Upper lobe of left lung (tissue), 4 donors: ENCODE measurements at regions not wholly inside any gene's neighbourhood (a gene's known extent, or its start where the extent isn't known, plus 50 kb on each side); places are given as distances from the start of the nearest gene placed in this dataset.

Experiments used
- EP300 ChIP-seq, 4 donors: sonication (generic); formaldehyde crosslinking; IDR thresholded peaks; one replicate each; pipeline ENCODE4 v1.5.1; 2017; ENCODE audit warnings: antibody characterized with exemption in 4 of 4, control low read depth in 2 of 4
- POLR2A ChIP-seq, 4 donors: fragments of 450-650 bp; IDR thresholded peaks; one replicate each; pipeline ENCODE4 v1.5.1; 2016 to 2017; ENCODE audit warnings: antibody characterized with exemption in 4 of 4, mild to moderate bottlenecking in 2 of 4
- POLR2AphosphoS5 ChIP-seq, 2 donors: sonication (generic); formaldehyde crosslinking; IDR thresholded peaks; one replicate each; pipeline ENCODE4 v1.5.1; 2017; ENCODE audit warnings: antibody characterized with exemption in 2 of 2
- TF ChIP-seq, protein P1 (sequence below), 6 experiments: fragments of 450-650 bp in 4 of 6; fragments of 200-600 bp in 2 of 6; sonication (generic) in 2 of 6; IDR thresholded peaks; one replicate each; pipeline ENCODE4 v1.5.1; 2016 to 2019; ENCODE audit warnings: antibody characterized with exemption in 6 of 6

DNA sequence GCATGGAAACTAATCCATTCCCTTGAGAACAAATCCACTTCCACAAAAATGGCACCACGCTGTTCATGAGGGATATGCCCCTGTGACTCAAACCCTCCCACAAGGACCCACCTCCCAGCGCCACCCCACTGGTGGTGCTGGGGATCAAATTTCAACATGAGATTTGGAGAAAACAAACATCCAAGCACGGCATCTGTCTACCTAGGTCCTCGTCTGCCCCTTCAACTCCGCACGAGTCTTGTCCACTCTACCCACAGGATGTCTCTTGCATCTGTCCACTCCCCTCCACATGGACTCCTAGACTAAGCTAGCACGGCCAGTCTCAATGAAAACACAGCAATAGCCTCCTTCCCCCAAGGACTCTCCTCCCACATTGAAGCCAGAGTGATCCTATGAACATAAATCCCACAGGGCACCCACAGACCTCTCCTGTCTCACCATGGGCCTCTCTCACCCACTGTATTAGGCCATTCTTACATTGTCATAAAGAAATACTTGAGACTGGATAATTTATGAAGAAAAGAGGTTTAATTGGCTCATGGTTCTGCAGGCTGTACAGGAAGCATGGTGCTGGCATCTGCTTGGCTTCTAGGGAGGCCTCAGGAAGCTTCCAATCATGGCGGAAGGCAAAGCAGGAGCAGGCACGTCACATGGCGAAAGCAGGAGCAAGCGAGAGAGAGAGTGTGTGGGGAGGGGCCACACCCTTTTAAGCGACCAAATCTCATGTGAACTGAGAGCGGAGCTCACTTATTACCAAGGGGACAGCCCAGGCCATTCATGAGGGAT is 101.4 kb downstream of the TOMM20 start:
- TF ChIP-seq EP300 (IDR thresholded peaks at IDR 0.05): no peak
- TF ChIP-seq, protein P1, sequence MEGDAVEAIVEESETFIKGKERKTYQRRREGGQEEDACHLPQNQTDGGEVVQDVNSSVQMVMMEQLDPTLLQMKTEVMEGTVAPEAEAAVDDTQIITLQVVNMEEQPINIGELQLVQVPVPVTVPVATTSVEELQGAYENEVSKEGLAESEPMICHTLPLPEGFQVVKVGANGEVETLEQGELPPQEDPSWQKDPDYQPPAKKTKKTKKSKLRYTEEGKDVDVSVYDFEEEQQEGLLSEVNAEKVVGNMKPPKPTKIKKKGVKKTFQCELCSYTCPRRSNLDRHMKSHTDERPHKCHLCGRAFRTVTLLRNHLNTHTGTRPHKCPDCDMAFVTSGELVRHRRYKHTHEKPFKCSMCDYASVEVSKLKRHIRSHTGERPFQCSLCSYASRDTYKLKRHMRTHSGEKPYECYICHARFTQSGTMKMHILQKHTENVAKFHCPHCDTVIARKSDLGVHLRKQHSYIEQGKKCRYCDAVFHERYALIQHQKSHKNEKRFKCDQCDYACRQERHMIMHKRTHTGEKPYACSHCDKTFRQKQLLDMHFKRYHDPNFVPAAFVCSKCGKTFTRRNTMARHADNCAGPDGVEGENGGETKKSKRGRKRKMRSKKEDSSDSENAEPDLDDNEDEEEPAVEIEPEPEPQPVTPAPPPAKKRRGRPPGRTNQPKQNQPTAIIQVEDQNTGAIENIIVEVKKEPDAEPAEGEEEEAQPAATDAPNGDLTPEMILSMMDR (IDR thresholded peaks at IDR 0.05): no peak
- TF ChIP-seq POLR2AphosphoS5 (IDR thresholded peaks at IDR 0.05): no peak
- TF ChIP-seq POLR2A (IDR thresholded peaks at IDR 0.05): no peak
